Pons (tissue), 1 donor: ENCODE measurements at regions not wholly inside any gene's neighbourhood (a gene's known extent, or its start where the extent isn't known, plus 50 kb on each side); places are given as distances from the start of the nearest gene placed in this dataset.

Experiments
- DNase-seq: peaks from one replicate; pipeline ENCODE4 v3.0.0-alpha.2; 2016; ENCODE audit warnings: low spot score

GRCh38 chr10:10120671-10121070, 897.0 kb upstream of the CELF2 start:
- no peak for DNase-seq

- DNase-seq, result no peak
Measured at GRCh38 chr10:10125676-10126075, 892.0 kb upstream of the CELF2 start.

GRCh38 chr10:10126218-10126617, 891.5 kb upstream of the CELF2 start:
- DNase-seq, result no peak

- no peak for DNase-seq
Measured at GRCh38 chr10:10128387-10128786, 889.3 kb upstream of the CELF2 start.

- DNase-seq, result no peak
Measured at GRCh38 chr10:10130686-10131085, 887.0 kb upstream of the CELF2 start.

GRCh38 chr10:10132009-10132408, 885.7 kb upstream of the CELF2 start:
- DNase-seq, result no peak

GRCh38 chr10:10133281-10133680, 884.4 kb upstream of the CELF2 start:
- DNase-seq, result no peak

- no peak for DNase-seq
Measured at GRCh38 chr10:10138685-10139084, 879.0 kb upstream of the CELF2 start.

- no peak for DNase-seq
Measured at GRCh38 chr10:10141782-10142382, 875.8 kb upstream of the CELF2 start.

GRCh38 chr10:10146604-10147003, 871.1 kb upstream of the CELF2 start:
- no peak for DNase-seq

- no peak for DNase-seq
Measured at GRCh38 chr10:10149899-10150298, 867.8 kb upstream of the CELF2 start.

GRCh38 chr10:10156917-10157600, 860.6 kb upstream of the CELF2 start:
- no peak for DNase-seq

- DNase-seq, result no peak
Measured at GRCh38 chr10:10160821-10161312, 856.8 kb upstream of the CELF2 start.

- DNase-seq, result no peak
Measured at GRCh38 chr10:10164848-10165247, 852.8 kb upstream of the CELF2 start.

- DNase-seq, result no peak
Measured at GRCh38 chr10:10165415-10165814, 852.3 kb upstream of the CELF2 start.

- no peak for DNase-seq
Measured at GRCh38 chr10:10178476-10178875, 839.2 kb upstream of the CELF2 start.

- DNase-seq, result no peak
Measured at GRCh38 chr10:10193848-10194247, 823.8 kb upstream of the CELF2 start.

- DNase-seq, result no peak
Measured at GRCh38 chr10:10196701-10197100, 821.0 kb upstream of the CELF2 start.

- no peak for DNase-seq
Measured at GRCh38 chr10:10197423-10197822, 820.2 kb upstream of the CELF2 start.

- no peak for DNase-seq
Measured at GRCh38 chr10:10198363-10198762, 819.3 kb upstream of the CELF2 start.

GRCh38 chr10:10204415-10204814, 813.3 kb upstream of the CELF2 start:
- no peak for DNase-seq

GRCh38 chr10:10205906-10206305, 811.8 kb upstream of the CELF2 start:
- DNase-seq, result no peak

GRCh38 chr10:10207538-10207937, 810.1 kb upstream of the CELF2 start:
- no peak for DNase-seq

GRCh38 chr10:10208196-10208595, 809.5 kb upstream of the CELF2 start:
- DNase-seq, result no peak
